GM11168 (cell line): ENCODE measurements at regions not wholly inside any gene's neighbourhood (a gene's known extent, or its start where the extent isn't known, plus 50 kb on each side); places are given as distances from the start of the nearest gene placed in this dataset.

Experiments used
- in situ Hi-C: fragments of 300-500 bp; cut with MboI; formaldehyde crosslinking; loops from one replicate; pipeline ENCODE4 v1.12.0; 2022; ENCODE audit warnings: low sequenced_read_pairs; ENCODE audit not compliant: unreplicated experiment

DNA sequence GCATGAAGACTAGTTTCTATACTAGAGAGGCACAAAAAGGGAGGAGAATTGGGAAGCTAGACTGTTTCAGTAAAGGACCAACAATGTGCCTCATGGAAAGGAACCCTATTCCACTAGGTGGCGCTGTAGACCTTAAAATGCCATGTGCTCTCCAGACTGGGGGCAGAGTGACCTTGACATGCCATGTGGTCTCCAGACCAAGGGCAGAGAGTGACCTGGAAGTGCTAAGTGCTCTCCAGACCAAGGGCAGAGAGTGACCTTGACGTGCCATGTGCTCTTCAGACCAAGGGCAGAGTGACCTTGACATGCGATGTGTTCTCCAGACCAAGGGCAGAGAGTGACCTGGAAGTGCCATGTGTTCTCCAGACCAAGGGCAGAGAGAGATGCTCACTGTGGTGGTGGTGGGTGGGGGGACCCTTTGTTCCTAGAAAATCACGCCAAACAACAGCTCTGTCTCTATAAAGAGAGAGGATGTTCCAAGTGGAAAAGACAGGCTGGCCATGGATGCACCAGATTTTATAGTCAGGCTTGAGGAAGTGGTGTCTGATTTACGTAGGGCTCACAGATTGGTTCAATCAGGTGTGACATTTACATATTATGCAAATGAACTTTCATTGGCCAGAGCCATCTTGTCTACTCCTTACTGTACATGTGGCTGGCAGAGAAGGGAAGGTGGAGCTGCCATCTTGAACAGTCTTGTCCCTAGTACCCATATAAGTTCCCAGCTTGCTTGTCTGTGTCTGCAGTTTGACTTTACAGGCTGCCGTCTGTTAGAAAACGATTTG lies 344.0 kb upstream of the DDX18 start:
- in situ Hi-C loops: no loop called here

DNA sequence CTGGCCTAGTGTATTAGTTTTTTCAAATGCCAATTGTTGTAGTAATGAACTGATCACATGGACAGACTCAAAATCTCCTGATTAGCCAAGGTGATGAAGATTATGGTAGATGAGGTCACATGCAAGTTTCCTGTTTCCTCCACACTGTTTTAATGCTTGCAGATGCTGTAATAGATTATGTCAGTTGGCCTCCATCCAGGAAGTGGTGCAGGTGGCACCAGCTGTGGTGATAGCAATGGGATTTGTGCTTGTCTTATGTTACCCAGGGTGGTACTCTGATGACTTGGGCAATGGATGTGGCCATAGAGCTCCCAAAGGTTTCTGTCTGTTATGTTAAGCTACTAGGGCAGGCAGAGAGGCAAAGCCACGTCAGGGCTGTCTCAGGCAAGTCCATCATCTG lies 332.9 kb upstream of the DDX18 start:
- in situ Hi-C loops: loop anchor here (25.0 kb wide), 1 partner anchor 306 kb away; no protein-coding TSS in a partner anchor

DNA sequence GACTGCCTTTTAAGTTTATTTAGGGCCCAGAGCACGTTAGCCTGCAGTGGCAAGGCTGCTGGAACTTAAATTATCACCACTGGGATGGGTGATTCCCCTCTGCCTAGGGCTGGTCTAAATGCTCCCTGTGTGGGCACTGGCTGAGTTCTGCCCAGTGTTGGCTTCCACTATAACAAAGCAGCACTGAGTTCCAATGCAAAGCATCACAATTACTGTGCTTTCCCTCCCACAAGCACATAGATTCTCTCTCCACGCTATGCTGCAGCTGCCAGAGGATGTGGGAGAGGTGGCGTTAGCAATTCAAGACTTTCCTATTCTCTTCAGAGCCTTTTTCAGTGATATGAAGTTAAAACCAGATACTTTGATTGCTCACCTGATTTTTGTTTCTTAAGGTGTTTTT lies 328.9 kb upstream of the DDX18 start:
- in situ Hi-C loops: loop anchor here (25.0 kb wide), 1 partner anchor 302 kb away; no protein-coding TSS in a partner anchor

DNA sequence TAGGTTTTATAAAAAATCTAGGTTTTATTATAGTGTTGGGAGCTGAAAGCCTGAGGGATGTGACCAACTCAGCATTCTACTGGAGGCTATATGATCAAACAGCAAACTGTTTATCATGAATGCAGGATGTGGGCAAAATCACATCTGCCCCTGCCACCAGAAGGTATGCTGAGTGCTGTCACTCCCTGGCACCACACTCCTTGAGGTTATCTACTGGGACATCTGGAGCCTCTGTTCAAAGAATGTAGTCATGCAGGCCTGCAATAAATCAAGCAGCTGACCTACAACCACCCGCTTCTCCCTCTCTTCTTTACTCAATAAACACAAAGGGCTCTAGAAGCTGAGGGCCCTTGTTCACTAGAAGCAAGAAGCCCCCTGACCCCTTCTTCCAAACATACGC lies 328.4 kb upstream of the DDX18 start:
- in situ Hi-C loops: loop anchor here (25.0 kb wide), 1 partner anchor 301 kb away; no protein-coding TSS in a partner anchor

DNA sequence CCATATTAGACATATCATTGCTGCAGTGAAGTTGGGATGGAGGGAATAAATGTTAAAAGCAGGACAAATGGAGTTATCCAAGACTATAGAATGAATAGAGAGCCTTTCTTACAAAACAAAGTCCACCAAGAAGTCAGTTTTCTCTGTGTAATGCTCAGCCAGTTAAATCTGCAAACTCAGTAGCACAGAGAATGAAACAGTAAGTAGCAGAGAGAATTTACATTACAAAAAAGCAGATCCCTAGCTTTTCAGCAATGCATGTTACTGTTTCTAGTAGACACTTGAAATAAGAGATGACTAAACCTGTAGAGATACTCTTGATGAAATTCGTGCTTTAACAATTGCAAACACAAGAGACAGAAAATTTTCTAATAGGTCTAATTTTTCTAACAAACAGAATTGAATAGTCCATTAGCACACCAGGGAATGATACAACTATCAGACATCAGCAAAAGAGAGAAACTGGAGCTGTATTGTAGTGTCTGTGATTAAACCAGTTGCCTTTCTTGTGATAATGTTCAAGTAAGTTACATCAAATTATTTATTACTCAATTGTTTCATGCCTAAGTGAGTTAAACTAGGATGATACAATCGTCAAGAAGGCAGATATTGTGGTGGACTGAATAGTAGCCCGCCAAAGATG lies 322.2 kb upstream of the DDX18 start:
- in situ Hi-C loops: loop anchor here (25.0 kb wide), 1 partner anchor 295 kb away; no protein-coding TSS in a partner anchor

DNA sequence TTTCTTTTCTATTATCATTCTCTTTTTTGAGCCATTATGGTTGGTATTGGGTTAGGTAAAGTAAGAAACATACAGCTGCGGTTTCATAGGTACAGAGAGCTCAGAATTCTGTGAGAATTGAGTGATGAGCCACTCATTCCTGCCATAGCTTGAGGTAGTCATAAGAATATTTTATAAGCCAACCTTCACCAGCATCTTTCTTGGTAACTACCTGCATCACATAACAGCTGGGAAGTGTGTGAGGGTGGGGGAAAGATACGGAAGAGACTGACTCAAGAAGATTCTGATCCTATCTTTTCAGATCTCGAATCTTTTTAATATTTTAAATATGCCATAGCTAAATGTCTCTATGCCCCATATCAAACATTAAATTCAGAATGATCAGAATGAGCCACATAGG lies 313.8 kb upstream of the DDX18 start:
- in situ Hi-C loops: no loop called here

DNA sequence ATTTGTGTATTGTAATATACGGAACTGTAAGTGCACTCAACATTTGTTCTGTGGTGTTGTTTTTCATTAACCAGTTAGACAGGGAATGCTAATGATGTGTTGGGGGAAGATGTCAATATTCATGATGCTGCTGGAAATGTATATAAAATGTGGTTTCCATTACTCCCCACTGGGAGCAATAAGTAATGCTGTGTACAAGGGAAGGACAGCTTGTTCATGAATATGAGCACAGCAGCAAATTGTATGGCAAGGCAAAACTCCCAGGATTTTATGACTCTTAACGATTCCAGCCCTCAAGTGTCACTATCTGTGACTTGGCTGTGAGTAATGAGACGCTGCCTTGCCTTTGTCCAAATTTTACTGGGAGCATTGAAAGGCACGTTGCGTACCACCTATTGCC lies 312.4 kb upstream of the DDX18 start:
- in situ Hi-C loops: no loop called here

DNA sequence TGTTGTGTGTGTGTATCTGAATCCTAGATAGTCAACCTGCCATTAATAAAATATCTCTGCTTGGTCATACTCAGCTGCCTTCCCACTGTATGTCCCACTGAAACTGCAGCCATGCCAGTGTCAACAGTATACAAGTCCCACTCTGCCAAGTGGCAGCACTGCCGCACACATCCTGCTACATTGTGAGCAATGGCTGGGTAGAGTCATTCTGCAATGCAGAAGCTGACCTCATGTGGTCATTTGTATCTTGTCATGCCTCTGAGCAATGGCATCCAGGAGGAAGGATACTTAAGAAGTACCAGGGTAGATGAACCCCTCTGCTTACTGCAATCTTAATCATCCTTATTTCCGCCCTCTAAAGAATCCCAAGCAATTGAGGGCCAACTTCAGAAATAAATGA lies 302.2 kb upstream of the DDX18 start:
- in situ Hi-C loops: no loop called here

DNA sequence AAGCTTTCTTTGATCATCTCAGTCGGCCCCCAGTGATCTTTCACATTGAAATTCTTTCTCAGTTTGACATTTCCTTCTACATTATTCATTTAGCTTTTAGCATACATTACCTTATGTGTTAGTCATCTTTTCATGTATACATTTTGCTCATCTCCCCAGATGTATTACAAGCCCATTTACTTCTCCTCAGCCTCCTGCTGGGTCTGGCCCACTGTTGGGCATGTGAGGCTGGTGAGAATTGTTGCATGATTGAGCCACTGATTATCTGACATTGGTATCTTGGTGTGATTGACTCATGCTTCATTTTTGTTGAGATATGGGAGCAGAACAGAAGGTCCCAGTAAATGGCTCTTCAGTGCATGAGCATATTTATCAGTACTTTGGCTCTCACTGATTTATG lies 300.1 kb upstream of the DDX18 start:
- in situ Hi-C loops: no loop called here

DNA sequence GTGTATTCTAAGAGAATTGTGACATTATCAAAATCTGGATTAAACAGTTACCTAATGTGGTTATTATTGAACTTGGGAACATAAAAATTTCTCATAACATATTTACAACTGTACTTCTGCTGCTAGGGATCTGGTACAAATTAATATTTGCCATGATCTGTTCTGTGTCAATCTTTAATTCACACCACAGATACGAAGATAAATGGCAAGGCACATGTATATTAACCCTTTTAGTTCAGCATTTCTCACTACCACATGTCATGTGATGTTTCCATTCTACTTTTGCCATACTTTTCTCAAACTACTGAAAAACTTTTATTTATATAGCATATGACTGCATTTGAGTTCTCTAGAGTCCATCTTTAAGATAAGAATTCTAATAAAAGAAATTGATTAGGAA lies 295.3 kb upstream of the DDX18 start:
- in situ Hi-C loops: no loop called here

DNA sequence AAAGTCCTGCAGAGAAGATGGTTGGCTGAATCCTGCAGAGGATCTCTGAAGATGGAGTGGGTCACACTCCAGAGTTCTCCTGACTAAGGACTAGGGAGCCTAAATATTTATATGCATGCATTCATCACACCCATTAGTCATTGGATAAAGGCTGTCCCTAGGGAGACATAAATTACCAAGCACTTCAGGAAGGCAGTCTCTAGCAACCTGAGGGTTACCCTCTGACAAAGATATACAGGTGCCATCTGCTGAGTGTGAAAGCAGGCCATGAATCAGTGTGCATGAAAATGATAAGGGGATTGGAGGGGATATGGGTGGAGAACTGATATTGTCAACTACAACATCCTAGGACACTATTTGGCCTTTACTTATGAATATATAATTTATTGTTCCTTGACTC lies 294.8 kb upstream of the DDX18 start:
- in situ Hi-C loops: no loop called here

DNA sequence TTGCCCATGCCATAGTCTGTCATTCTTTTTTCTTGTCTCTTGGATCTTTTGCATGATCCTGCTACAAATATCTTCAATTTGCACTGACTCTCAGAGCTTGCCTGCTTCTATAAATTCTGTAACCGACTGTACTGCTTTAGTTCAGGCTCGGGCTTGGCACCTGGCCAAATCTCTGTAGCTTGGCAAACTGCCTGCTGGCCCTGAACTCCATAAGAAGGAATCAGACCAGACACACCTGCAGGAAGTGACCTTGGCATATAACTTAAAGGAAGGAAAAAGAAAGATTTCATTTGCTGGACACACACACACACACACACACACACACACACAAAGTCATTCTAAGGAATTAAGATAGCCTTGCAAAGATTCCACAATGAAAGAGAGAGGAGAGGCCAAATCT lies 291.2 kb upstream of the DDX18 start:
- in situ Hi-C loops: no loop called here

DNA sequence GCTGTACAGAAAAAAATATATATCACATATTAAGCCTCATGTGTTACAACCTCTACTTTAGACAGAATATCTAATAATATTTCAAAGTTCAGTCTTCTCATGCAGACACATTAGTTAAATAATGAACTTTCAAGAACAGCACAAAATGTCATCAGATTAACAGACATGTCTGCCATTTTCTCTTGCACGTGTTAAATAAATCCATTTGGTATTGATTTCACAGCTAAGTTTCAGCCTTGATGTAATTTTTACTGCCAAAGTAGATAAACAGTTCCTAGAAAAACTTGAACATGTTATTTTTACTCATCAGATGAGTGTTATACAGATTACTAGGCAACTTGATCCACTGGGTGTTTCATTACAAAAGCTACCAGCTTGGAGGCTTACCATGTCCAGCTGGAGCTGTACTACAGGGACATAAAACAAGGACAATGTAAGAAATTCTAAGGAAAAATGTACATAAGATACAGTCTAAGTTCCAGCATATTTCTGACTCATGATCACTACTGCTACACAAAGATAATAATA lies 290.7 kb upstream of the DDX18 start:
- in situ Hi-C loops: no loop called here

DNA sequence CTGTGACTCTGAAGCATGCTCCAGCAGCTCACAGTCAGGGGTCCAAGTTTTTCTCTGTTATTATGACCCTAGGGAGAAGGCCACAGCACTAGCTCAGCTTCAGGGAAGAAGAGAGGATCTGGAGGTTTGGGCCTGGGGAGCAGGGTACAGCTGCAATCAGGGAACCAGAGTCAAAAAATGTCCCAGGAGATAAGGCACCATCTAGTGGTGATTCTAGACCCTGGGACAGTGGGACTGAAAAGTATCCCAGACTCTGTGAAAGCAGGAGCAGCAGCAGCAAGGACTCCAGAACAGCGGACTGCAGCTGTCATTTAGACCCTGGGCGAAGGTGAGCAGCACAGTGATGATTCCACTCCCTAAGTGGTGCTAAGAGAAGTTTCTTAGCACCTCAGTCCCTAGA lies 278.4 kb upstream of the DDX18 start:
- in situ Hi-C loops: no loop called here

DNA sequence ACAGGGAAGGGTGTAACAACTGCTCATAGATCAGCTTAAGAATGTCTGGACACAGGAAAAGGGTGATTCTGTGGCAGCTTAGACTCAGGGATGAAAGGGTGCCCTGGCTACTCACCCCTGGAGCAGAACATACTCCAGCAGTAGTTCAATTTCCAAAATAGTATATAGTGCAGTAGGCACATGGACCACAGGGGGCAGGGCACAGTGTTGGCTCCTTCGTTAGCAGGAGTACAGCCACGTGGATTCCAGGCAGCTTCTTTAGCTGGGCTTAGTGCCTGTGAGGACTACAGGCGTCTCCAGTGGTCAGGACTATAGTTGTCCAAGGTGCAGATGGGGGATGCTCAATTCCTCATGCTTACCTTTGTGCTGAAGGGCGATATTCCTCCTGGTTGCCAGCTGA lies 277.5 kb upstream of the DDX18 start:
- in situ Hi-C loops: no loop called here

DNA sequence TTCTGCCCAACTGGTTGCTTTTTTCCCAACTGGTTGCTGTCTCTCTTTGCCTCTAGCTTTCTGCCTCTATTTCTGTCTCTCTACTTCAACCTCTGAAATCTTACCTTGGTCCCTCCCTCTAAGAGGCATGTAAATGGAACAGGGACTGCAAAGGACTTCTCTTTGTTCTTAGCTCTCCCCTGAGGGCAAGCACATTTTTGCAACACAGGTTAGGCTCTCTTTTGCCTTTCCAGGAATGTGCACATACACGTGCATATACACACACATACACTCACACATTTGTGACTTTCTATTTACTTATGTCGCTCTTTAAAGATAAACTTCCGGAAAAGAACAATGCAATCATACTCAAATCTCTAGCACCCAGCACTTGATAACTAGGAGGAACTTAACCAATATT lies 262.6 kb upstream of the DDX18 start:
- in situ Hi-C loops: no loop called here

DNA sequence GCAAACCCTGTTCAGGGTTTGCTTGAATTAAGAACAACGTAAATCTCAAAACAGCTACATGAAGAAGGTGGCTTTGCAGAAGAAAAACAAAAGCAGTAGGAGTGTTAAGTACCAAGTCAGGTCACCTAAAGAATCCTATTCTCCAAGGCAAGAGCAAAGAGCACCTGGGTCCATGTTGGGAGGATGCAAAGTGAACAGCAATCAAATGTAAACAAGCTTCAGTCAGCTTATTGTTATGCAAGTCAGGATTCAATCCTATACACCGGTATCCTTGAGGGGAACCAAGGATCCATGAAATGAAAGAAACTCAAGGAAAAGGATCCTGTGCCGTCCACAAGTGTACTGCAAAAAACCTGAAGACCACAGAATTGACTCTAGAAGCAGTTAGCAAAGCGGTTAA lies 261.0 kb upstream of the DDX18 start:
- in situ Hi-C loops: no loop called here

DNA sequence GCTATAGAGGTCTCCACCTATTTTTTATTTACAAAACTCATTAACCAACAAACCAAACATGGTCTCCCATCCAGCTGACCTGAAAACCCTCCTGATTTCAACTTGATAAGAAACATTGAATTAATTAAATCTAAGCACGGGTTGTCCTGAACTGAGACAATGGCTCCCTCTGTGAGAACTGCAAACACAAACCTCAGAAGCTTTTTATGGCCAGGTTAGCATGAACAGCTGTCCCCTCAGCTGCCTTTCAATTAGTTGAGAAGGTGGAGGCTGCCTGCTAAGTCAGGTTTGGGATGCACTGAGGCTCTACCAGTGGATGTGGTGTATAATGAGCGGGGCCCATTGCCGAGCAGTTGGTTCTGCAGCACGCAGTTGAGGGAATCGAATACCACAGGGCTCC lies 258.5 kb upstream of the DDX18 start:
- in situ Hi-C loops: no loop called here

DNA sequence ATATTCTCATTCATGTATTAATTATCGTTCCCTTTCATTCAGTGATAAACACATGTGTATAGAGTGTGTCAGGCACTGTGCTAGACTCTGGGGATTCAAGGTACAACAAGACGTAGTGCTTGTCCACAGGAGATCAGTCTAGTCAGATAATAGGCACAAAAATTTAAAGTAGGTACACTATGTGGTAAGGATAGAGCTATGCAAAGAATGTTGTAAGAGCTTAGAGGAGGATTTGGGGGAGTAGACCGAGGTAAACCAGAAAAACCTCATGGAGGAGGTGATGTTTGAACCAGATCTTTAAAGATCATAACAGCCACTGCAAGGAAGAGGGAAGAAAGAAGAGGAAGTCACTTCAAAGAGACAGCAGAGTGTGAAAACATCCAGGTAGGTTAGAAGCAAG lies 256.9 kb upstream of the DDX18 start:
- in situ Hi-C loops: no loop called here

DNA sequence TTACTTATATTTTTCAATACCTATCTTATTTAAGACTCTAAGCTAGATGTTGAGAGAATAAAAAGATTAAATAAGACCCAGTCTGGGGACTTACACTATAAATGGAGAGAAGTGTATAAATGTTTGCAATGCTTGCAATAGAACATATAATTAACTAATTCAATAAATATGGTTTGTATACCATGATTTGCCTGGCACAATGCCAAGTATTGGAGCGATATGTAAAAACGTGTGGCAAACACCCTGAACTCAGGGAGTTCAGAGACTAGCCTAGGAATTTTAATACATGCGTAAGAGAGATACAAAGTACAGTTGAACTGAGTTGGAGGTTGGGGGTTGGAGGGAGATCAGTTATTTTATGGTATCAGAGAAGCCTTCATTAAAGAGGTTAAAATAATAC lies 251.8 kb upstream of the DDX18 start:
- in situ Hi-C loops: no loop called here

DNA sequence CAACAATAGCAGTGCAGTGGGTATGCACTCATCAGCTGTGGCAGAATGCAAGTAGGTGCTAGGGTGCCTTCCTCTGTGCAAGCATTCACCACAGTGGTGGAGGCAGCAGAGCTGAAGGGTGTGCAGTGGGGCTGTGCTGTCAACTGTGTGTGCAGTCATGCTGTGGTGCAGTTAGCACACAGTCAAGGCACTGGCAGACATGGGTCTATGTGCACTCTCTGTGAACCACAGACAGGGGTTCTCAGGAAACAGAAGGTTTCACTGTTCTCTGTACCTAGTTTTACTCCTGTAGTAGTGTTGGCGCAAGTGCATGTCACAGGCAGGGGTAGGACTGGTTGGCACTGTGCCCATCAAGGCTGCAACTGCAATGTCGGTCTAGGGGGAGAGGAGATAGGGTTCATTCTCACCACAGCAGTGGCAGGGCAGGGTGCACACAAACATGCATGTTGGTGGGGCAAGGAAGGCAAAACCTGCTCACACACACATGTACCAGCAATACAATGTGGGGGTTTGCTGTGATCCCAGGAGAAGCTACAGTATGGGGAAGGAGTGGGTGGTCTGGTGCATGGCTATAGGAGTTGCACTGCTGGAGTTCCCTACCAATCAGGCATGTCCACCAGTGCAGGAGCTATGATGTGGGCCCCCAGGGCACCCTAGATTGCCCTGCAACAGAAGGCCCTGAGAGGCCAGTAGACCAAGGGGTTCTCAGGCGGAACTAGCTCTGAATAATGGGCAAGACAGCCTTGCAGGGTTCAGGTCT lies 242.7 kb upstream of the DDX18 start:
- in situ Hi-C loops: no loop called here
